Daoy (cell line): ENCODE measurements at regions not wholly inside any gene's neighbourhood (a gene's known extent, or its start where the extent isn't known, plus 50 kb on each side); places are given as distances from the start of the nearest gene placed in this dataset.
"Not testable (repeated sequence)": the region's sequence is repeated elsewhere in the genome, so short reads cannot be mapped to it uniquely, and the experiment has no call there.

Source experiments
- DNase-seq: peaks from one replicate; pipeline ENCODE4 v3.0.0-alpha.2; 2015; ENCODE audit warnings: low read depth

GRCh38 chr2:63739180-63739579 lies 102.5 kb upstream of the UGP2 start:
- DNase-seq: not testable (repeated sequence)

GRCh38 chr2:63740020-63740419 lies 101.7 kb upstream of the UGP2 start:
- DNase-seq: no peak

- no peak for DNase-seq
Measured at GRCh38 chr2:63740943-63741342, 100.8 kb upstream of the UGP2 start.

GRCh38 chr2:63741884-63742579 lies 99.7 kb upstream of the UGP2 start:
- DNase-seq: no peak

GRCh38 chr2:63742580-63742976 lies 99.1 kb upstream of the UGP2 start:
- DNase-seq: no peak

- no peak for DNase-seq
Measured at GRCh38 chr2:63743170-63743981, 98.3 kb upstream of the UGP2 start.

GRCh38 chr2:63743982-63744966 lies 97.4 kb upstream of the UGP2 start:
- DNase-seq: no peak

GRCh38 chr2:63746548-63746947 lies 95.1 kb upstream of the UGP2 start:
- not testable (repeated sequence) for DNase-seq

GRCh38 chr2:63751901-63752300 lies 89.8 kb upstream of the UGP2 start:
- no peak for DNase-seq

- no peak for DNase-seq
Measured at GRCh38 chr2:63755216-63755615, 86.5 kb upstream of the UGP2 start.

- DNase-seq: no peak
Measured at GRCh38 chr2:63755965-63756364, 85.7 kb upstream of the UGP2 start.

GRCh38 chr2:63763391-63763941 lies 78.2 kb upstream of the UGP2 start:
- no peak for DNase-seq

GRCh38 chr2:63764630-63765029 lies 77.1 kb upstream of the UGP2 start:
- DNase-seq: no peak

GRCh38 chr2:63765117-63765516 lies 76.6 kb upstream of the UGP2 start:
- DNase-seq: no peak

GRCh38 chr2:63767307-63767706 lies 74.4 kb upstream of the UGP2 start:
- no peak for DNase-seq

GRCh38 chr2:63768051-63768450 lies 73.6 kb upstream of the UGP2 start:
- no peak for DNase-seq

GRCh38 chr2:63769915-63770314 lies 71.8 kb upstream of the UGP2 start:
- no peak for DNase-seq

GRCh38 chr2:63772061-63772460 lies 69.6 kb upstream of the UGP2 start:
- DNase-seq: no peak

- DNase-seq: no peak
Measured at GRCh38 chr2:63775191-63775590, 66.5 kb upstream of the UGP2 start.

GRCh38 chr2:63776382-63776781 lies 65.3 kb upstream of the UGP2 start:
- no peak for DNase-seq

- DNase-seq: no peak
Measured at GRCh38 chr2:63777816-63778215, 63.9 kb upstream of the UGP2 start.

- no peak for DNase-seq
Measured at GRCh38 chr2:63778391-63778790, 63.3 kb upstream of the UGP2 start.
